GM18873 (cell line): ENCODE measurements at regions not wholly inside any gene's neighbourhood (a gene's known extent, or its start where the extent isn't known, plus 50 kb on each side); places are given as distances from the start of the nearest gene placed in this dataset.

Experiments used
- ATAC-seq: cut with Tn5 transposase; IDR thresholded peaks from one replicate; pipeline ENCODE4 v1.9.1; 2021; ENCODE audit warnings: mild to moderate bottlenecking, moderate library complexity, moderate number of reproducible peaks; ENCODE audit not compliant: unreplicated experiment, low FRiP score

DNA sequence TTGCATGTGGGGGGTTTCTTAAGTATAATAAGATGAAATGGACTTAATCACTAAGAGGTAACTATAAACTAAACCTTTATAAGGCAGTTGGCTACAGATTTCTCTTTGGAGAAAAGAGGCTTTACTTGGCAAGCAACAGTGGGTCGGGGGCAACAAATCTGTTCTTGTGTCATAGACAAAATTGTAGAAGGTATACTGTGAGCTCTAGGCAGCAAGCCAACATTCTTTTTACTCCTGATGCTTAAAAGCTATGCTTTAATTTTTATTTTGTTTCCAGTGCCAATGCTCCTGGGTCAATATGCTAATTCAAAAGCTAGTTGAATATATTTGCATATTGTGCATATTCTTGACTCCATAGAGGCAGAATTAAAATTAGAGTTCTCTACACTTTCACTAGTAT is 495.4 kb downstream of the BTBD3 start:
- no peak for ATAC-seq

DNA sequence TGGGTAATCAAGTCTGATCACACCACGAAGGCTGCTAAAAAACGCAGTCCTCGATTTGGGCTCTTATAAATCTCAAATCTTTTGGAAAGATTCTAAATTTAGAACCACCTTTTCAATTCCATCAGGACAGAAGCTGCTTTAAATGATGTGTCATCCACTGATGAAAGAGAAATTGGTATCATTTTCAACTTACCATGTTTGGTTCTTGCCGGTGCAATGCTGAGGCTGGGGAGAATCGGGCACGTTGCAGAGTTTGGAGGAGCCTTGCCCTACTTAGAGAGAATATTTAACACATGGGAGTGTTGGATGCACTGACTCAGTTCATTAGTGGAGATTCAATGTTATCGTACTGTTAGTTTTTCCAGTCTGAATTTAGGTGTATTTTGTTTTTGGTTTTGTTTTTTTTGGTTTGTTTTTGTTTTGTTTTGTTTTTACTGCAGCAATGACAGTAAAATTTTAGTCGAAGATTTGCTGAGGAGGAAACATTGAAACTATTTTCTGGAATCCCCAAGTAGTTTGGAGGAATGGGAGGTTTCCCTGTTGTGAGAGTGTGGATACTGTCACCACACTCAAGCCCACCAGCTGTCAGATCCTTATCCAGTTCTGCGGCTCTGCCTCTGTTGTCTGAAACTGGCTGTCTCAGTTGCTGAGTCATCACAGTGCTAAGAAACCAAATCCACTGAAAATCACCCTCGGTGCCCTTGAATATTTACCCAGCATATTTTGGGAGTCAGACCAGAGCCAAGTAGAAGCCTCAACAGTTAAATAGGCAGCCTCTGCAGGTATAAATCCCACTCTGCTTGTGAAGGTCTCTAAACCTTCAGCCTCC is 497.0 kb downstream of the BTBD3 start:
- no peak for ATAC-seq

DNA sequence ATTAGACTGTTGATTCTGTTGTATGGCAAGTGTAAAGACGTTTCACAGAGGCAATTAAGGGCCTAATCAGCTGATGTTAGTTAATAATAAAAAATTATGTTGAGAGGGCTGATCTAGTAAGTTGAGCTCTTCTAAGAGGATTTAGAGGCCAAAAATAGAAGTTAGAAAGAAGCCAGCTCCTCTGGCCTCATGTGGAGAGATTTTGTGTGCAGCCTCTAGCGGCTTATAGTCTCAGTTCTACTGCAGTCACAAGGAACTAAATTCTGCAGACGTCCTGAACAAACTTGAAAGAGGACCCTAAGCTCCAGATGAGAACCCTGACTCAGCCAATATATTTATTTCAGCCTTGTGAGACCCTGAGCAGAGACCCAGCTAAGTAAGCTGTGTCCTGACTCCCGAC is 498.6 kb downstream of the BTBD3 start:
- ATAC-seq: no peak

DNA sequence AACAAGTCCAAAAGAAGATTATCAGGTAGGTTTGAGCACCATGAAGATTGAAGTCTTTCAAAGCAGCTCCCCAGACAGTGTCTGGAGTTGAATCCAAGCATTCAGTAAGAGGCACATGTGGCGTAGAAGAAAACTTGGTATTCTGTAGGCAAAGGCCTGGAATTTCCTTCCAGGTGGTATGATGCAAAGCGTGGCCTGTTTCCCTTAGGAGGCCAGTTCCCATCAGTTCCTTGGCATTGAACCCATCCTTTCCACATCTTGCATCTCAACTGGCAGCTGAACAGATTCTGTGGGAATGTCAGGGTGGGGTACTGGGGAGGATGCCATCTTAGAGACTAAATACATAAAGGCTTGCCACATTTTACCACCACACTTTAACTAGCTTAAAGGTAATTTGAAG is 516.0 kb downstream of the BTBD3 start:
- ATAC-seq: no peak

DNA sequence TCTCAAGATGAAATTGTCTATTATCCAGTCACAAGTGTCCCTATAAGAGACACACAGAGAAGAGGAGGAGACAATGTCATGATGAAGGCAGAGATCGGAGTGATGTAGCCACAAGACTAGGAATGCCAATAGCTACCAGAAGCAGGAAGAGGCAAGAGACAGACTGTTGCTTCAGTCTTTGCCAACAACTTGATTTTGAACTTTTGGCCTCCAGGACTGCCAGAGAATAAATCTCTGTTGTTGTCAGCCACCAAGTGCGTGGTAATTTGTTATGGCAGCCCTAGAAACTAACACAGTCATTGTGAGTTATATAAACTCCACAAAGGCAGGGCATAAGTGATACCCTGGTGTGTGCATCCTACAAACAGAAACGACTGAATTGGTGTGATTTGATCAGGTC is 517.0 kb downstream of the BTBD3 start:
- no peak for ATAC-seq

GRCh38 chr20:12435268-12435667 is 517.6 kb downstream of the BTBD3 start:
- no peak for ATAC-seq

- no peak for ATAC-seq
These were observed 536.0 kb downstream of the BTBD3 start for GRCh38 chr20:12453711-12454110.

DNA sequence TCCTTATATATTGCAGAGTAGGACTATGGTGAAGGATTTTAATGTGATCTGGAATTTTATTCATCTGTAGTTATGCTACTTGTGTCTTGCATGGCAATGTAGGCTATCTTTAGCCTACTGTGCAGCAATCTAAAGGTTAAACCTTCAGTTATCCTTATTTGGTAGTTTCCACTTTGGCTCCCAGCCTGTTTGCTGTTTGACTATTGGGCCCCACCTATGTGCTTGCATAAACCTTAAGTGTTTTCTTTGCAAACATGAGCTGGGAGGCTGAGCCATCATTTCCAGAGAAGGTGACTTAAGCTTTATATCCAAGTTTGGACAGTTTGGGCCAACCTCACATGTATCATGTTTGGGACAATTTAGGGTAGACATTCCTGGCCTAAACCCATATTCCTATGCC is 537.5 kb downstream of the BTBD3 start:
- ATAC-seq: no peak

- ATAC-seq: no peak
These were observed 540.5 kb downstream of the BTBD3 start for GRCh38 chr20:12458241-12458640.

- no peak for ATAC-seq
These were observed 544.7 kb upstream of the SPTLC3 start for GRCh38 chr20:12464036-12464435.

DNA sequence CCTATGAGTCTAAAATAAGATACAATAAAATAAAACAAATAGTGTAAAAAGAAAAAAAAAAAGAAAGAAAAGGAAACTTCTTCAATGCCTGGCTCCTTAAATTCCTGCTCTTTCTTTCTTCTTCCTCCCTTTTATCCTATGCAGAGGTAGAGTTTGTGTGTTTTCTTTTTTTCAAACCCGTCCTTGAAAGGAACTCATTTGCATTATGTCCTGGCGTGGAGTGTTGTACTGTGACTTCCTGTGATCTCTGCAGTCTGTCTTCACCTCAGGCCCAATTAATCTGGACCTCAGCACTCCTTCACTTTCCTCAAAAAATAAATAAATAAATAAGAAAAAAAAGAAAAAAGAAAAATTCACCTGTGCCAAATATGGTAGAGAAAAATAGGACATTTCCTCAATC is 541.9 kb upstream of the SPTLC3 start:
- ATAC-seq: no peak

GRCh38 chr20:12467758-12468157 is 541.0 kb upstream of the SPTLC3 start:
- no peak for ATAC-seq

DNA sequence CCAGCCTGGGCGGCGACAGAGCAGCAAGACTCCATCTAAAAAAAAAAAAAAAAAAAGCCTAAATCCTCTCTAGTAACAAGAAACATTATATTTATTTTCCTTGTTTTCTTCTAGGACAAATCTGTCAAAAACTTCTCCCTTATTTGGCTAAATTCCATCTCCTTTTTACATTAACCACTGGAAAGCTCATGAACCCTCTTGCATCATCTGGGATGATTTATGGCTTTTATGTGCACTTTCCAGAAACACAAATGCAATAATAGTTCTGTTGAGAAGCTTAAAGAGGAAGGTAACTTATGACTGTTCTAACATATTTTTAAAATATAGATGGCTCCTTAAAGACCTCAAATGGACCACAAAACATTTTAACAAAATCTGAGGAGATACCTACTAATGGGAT is 526.1 kb upstream of the SPTLC3 start:
- no peak for ATAC-seq

DNA sequence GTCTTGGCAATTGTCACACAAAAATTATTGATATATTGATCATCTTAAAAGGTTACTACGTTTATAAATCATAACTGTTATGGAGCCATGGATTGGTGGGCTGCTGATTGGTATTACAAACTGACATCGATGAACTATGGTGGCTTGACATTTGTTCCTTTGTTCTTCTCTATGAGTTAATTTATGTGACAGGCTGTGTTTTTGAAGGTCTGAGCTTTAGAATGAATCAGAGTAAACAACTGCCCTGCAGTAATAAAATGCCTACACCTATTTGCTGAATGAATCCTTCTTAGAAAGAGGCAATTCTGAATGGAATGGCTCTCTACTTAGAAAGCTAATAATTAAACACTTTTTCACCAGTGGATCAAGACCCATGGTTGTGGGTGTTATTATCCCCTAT is 506.3 kb upstream of the SPTLC3 start:
- ATAC-seq: no peak

- no peak for ATAC-seq
These were observed 504.0 kb upstream of the SPTLC3 start for GRCh38 chr20:12504779-12505178.

DNA sequence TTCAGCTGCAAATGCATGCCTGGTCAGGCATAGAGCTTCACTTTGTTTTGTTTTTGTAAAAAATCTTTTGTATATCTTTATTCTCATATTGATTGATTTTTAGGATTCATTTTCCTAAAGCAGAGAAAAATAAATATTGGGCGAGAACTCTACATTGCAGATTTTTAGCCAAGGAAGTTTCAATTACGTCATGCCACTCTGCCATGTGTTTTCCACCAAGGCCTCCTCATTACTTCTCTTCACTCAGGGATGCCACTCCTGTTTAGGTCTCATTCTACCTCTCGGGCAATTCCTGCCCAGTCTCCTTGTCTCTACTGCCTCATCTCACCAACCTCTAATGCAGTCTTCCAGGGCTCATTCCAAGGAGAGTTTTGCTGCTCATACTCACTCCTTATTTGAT is 497.3 kb upstream of the SPTLC3 start:
- no peak for ATAC-seq

DNA sequence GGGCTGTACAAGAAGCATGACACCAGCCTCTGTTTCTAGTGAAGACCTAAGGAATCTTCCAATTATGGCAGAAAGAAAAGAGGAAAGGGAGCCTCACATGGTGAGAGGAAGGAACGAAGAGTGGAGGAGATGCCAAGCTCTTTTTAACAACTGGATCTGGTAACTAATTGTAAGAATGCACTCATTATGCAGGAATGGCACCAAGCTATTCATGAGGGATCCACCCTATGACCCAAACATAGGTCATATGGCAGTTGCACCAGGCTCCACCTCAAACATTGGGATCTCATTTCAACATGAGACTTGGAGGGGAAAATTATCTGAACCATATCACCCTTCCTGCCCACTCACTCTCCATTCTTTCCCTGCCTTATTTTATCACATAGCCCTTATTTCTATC is 496.0 kb upstream of the SPTLC3 start:
- no peak for ATAC-seq

GRCh38 chr20:12528104-12528503 is 480.7 kb upstream of the SPTLC3 start:
- no peak for ATAC-seq

DNA sequence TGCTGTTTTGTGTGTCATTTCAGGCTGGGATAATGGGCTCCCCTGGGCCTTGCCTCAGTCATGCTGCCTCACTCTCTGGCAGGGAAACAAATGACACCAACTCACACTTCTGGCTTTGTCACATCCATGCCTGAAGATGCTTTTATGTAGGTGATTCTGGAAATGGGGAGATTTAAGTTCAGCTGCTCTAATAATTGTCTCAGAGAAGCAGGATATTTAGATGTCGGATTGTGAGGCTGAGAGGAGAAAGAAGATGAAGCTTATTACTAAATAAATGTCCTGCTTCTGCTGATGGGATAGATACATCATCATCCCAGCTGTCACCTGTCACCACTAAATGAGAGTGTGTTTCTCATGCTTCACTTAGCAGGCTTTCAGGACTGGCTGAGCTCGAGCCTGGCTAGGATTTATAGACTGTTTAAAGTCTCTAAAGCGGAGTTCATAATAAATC is 480.2 kb upstream of the SPTLC3 start:
- no peak for ATAC-seq

- no peak for ATAC-seq
These were observed 477.1 kb upstream of the SPTLC3 start for GRCh38 chr20:12531626-12532025.

- ATAC-seq: no peak
These were observed 473.5 kb upstream of the SPTLC3 start for GRCh38 chr20:12535316-12535715.

GRCh38 chr20:12535770-12536169 is 473.0 kb upstream of the SPTLC3 start:
- no peak for ATAC-seq

- ATAC-seq: no peak
These were observed 454.3 kb upstream of the SPTLC3 start for GRCh38 chr20:12554426-12554825.
